ENCODE measurements at regions not wholly inside any gene's neighbourhood (a gene's known extent, or its start where the extent isn't known, plus 50 kb on each side); places are given as distances from the start of the nearest gene placed in this dataset.

GRCh38 chrX:6904156-6904555 is 243.4 kb upstream of the STS start:
- TF ChIP-seq POLR2A (IDR thresholded peaks at IDR 0.05; ENCODE audit: extremely low read depth, insufficient read length) = no peak
- no peak overlapping the region for H3K4me3 ChIP-seq (ENCODE audit: low read depth, low read length)
- DNase-seq (ENCODE audit: low read depth) = no peak

DNA sequence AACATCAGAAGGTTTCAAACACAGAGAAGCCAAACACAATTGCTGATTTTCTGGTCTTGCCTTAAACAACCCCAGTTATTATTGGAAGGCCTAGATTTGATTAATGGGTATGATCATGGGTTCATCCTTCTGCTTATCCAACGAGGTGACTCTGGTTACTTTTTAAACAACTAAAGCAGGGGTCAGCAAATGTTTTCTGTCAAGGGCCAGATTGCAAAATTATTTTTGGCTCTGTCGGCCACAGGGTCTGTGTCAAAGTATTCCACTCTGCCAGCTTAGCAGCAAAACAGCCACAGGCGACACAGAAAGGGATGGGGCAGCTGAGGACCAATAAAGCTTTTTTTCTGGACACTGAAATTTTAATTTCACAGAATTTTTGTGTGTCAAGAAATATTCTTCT is 249.1 kb upstream of the STS start:
- H3K4me3 ChIP-seq (ENCODE audit: low read depth, low read length) = no peak overlapping the region
- no peak for TF ChIP-seq MAX (IDR thresholded peaks at IDR 0.05; ENCODE audit: low read depth, low read length)
- no peak for TF ChIP-seq POLR2A (IDR thresholded peaks at IDR 0.05; ENCODE audit: extremely low read depth, insufficient read length)
- TF ChIP-seq MYC (IDR thresholded peaks at IDR 0.05; ENCODE audit: low read depth, low read length) = no peak
- no peak for TF ChIP-seq CTCF (IDR thresholded peaks at IDR 0.05; ENCODE audit: low read depth, low read length)
- no peak for DNase-seq (ENCODE audit: low read depth)

- DNase-seq (ENCODE audit: low read depth) = no peak
- no peak for TF ChIP-seq MAX (IDR thresholded peaks at IDR 0.05; ENCODE audit: low read depth, low read length)
- no peak for TF ChIP-seq MYC (IDR thresholded peaks at IDR 0.05; ENCODE audit: low read depth, low read length)
- no peak for TF ChIP-seq CTCF (IDR thresholded peaks at IDR 0.05; ENCODE audit: low read depth, low read length)
- no peak for TF ChIP-seq POLR2A (IDR thresholded peaks at IDR 0.05; ENCODE audit: extremely low read depth, insufficient read length)
Measured at GRCh38 chrX:6891404-6891803, 256.1 kb upstream of the STS start.

DNA sequence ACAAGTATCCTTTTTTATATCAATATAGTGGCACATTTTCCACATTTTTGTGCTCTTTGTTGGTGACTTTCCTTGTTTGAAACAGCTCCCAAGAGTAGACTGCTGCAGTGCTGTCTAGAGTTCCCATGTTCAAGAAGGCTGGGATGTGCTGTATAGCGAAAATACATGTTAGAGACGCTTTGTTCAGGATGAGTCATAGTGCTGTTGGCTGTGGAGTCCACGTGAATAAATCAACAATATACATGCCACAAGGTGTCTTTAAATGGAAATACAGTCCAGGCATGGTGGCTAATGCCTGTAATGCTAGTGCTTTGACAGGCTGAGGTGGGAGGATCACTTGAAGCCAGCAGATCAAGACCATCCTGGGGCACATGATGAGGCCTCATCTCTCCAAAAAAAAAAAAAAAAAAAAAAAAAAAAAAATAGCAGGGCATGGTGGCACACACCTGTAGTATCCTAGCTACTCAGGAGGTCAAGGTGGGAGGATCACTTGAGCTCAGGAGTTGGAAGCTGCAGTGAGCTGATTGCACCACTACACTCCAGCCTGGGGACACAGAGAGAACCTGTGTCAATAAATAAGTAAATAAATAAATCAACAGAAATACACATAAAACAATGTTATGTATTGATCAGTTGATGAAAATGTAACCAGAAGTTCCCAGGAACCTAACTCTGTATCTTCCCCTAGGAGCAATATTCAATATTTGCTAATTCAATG is 256.8 kb upstream of the STS start:
- no peak for DNase-seq (ENCODE audit: low read depth)
- H3K4me3 ChIP-seq (ENCODE audit: low read depth, low read length) = no peak overlapping the region
- TF ChIP-seq MAX (IDR thresholded peaks at IDR 0.05; ENCODE audit: low read depth, low read length) (no peak), CTCF (IDR thresholded peaks at IDR 0.05; ENCODE audit: low read depth, low read length) (no peak), MYC (IDR thresholded peaks at IDR 0.05; ENCODE audit: low read depth, low read length) (no peak), POLR2A (IDR thresholded peaks at IDR 0.05; ENCODE audit: extremely low read depth, insufficient read length) (no peak)

More at GRCh38 chrX:6891404-6891803, 256.1 kb upstream of the STS start:
- H3K4me3 ChIP-seq (ENCODE audit: low read depth, low read length) = no peak overlapping the region

- DNase-seq (ENCODE audit: low read depth) = no peak
- TF ChIP-seq MAX (IDR thresholded peaks at IDR 0.05; ENCODE audit: low read depth, low read length) (no peak), CTCF (IDR thresholded peaks at IDR 0.05; ENCODE audit: low read depth, low read length) (no peak)
- no peak overlapping the region for H3K4me3 ChIP-seq (ENCODE audit: low read depth, low read length)
Measured at GRCh38 chrX:6885909-6886308, 261.6 kb upstream of the STS start.

GRCh38 chrX:6885396-6885795 is 262.1 kb upstream of the STS start:
- TF ChIP-seq MYC (IDR thresholded peaks at IDR 0.05; ENCODE audit: low read depth, low read length) = no peak
- no peak for TF ChIP-seq POLR2A (IDR thresholded peaks at IDR 0.05; ENCODE audit: extremely low read depth, insufficient read length)
- no peak for TF ChIP-seq MAX (IDR thresholded peaks at IDR 0.05; ENCODE audit: low read depth, low read length)
- no peak for TF ChIP-seq CTCF (IDR thresholded peaks at IDR 0.05; ENCODE audit: low read depth, low read length)
- DNase-seq (ENCODE audit: low read depth) = no peak
- no peak overlapping the region for H3K4me3 ChIP-seq (ENCODE audit: low read depth, low read length)

All from NB4 (cell line).